GM12878 (cell line): ENCODE measurements at regions not wholly inside any gene's neighbourhood (a gene's known extent, or its start where the extent isn't known, plus 50 kb on each side); places are given as distances from the start of the nearest gene placed in this dataset.

Source experiments
- ATAC-seq: fragments of 200-7000 bp; cut with Tn5 transposase; 3 replicates; pipeline ENCODE4 v1.9.1; 2020; ENCODE audit warnings: mild to moderate bottlenecking, moderate library complexity
- BruUV-seq: library from RNA; stranded (reverse); fragments of 400-500 nt; replicated peaks from 2 replicates; lab custom pipeline; 2021; lab: Mats Ljungman, UMichigan
- CTCF ChIA-PET: fragments of 300-600 bp; sonication (Branson Sonifier 250); formaldehyde crosslinking; extraction: SDS; loops from one replicate; lab custom pipeline; 2021; ENCODE audit warnings: inconsistent platforms; lab: Yijun Ruan, JAX
- POLR2A ChIA-PET: fragments of 350-600 bp; formaldehyde crosslinking; extraction: SDS; loops from one replicate; lab custom pipeline; 2021; ENCODE audit warnings: inconsistent platforms; lab: Charles Lee
- RAD21 ChIA-PET: fragments of 300-600 bp; sonication (Branson Sonifier 250); formaldehyde crosslinking; loops from one replicate; lab custom pipeline; 2023; ENCODE audit warnings: antibody characterized with exemption; ENCODE audit not compliant: unreplicated experiment; lab: Charles Lee
- SMC1A ChIA-PET: fragments of 300-600 bp; sonication (Branson Sonifier 250); formaldehyde crosslinking; loops from one replicate; lab custom pipeline; 2023; ENCODE audit not compliant: unreplicated experiment, uncharacterized antibody; lab: Charles Lee
- DNase-seq: peaks from one replicate; pipeline ENCODE4 v3.0.0-alpha.2; 2011; ENCODE audit warnings: low read depth, low spot score
- FAIRE-seq: peaks from 3 replicates; lab custom pipeline; 2011; peaks lifted over from hg19 to GRCh38; lab: Jason Lieb, UNC
- H2AFZ ChIP-seq: 2 replicates; pipeline ENCODE4 v1.6.0; 2011; ENCODE audit warnings: low read depth, low read length, control low read depth; ENCODE audit not compliant: control insufficient read depth
- H3K27ac ChIP-seq: 2 replicates; pipeline ENCODE4 v1.5.1; 2011; ENCODE audit warnings: control low read depth; ENCODE audit not compliant: control insufficient read depth, insufficient read depth
- H3K27me3 ChIP-seq, 2 experiments: replicated peaks in 1 of 2; 2 replicates each; pipeline versions ENCODE4 v1.6.0 to v1.6.1; 2011; ENCODE audit warnings: low read length in 1 of 2; ENCODE audit not compliant: control insufficient read depth in 2 of 2, insufficient read depth in 2 of 2
- H3K36me3 ChIP-seq, 2 experiments: 2 replicates each; pipeline ENCODE4 v1.5.1; 2011; ENCODE audit warnings: low read length in 1 of 2; ENCODE audit not compliant: control insufficient read depth in 2 of 2, insufficient read depth in 2 of 2
- H3K4me1 ChIP-seq: 2 replicates; pipeline ENCODE4 v1.6.1; 2011; ENCODE audit warnings: mild to moderate bottlenecking, low read length, moderate library complexity, mixed read lengths; ENCODE audit not compliant: control insufficient read depth, insufficient read depth
- H3K4me2 ChIP-seq: 2 replicates; pipeline ENCODE4 v1.6.0; 2011; ENCODE audit warnings: control low read depth; ENCODE audit not compliant: control insufficient read depth, insufficient read depth
- H3K4me3 ChIP-seq: fragments of 200-600 bp; sonication (generic); 2 replicates; pipeline ENCODE4 v1.5.1; 2016
- H3K79me2 ChIP-seq: 2 replicates; pipeline ENCODE4 v1.6.0; 2011; ENCODE audit warnings: low read length; ENCODE audit not compliant: control insufficient read depth, insufficient read depth
- H3K9ac ChIP-seq: 2 replicates; pipeline ENCODE4 v1.8.0; 2011; ENCODE audit warnings: low read length, control low read depth, mixed read lengths; ENCODE audit not compliant: control insufficient read depth, insufficient read depth
- H3K9me3 ChIP-seq: replicated peaks from 3 replicates; pipeline ENCODE4 v1.5.1; 2011; ENCODE audit warnings: mild to moderate bottlenecking, low read length; ENCODE audit not compliant: control insufficient read depth, insufficient read depth
- H4K20me1 ChIP-seq: 2 replicates; pipeline ENCODE4 v1.6.0; 2011; ENCODE audit not compliant: control insufficient read depth, insufficient read depth
- BCL11A ChIP-seq: IDR thresholded peaks from 2 replicates; pipeline ENCODE4 v1.6.1; 2011; ENCODE audit warnings: low read depth, low read length
- ESRRA ChIP-seq: IDR thresholded peaks from 2 replicates; pipeline ENCODE4 v1.6.1; 2012; ENCODE audit warnings: mild to moderate bottlenecking, low read length, improper control_type of control experiment
- FOXK2 ChIP-seq: fragments of 450-650 bp; IDR thresholded peaks from 2 replicates; pipeline ENCODE4 v1.6.1; 2017; ENCODE audit warnings: mild to moderate bottlenecking, moderate library complexity
- GABPA ChIP-seq: IDR thresholded peaks from 2 replicates; pipeline ENCODE4 v1.6.1; 2014; ENCODE audit warnings: antibody characterized with exemption, low read depth, mild to moderate bottlenecking, inconsistent platforms
- KLF5 ChIP-seq: fragments of 450-650 bp; IDR thresholded peaks from 2 replicates; pipeline ENCODE4 v1.6.1; 2014; ENCODE audit warnings: mild to moderate bottlenecking; ENCODE audit not compliant: partially characterized antibody
- SREBF2 ChIP-seq: IDR thresholded peaks from 2 replicates; pipeline ENCODE4 v1.6.1; 2012; ENCODE audit warnings: mild to moderate bottlenecking, low read length
- SRF ChIP-seq, 2 experiments: IDR thresholded peaks; 2 replicates each; pipeline ENCODE4 v1.6.1; 2011; ENCODE audit warnings: low read depth in 2 of 2, low read length in 2 of 2, mild to moderate bottlenecking in 1 of 2, moderate library complexity in 1 of 2
- STAT1 ChIP-seq: fragments of 450-650 bp; conservative IDR thresholded peaks from 2 replicates; pipeline ENCODE4 v1.6.1; 2014; ENCODE audit warnings: antibody characterized with exemption, mild to moderate bottlenecking
- TCF7 ChIP-seq: IDR thresholded peaks from 2 replicates; pipeline ENCODE4 v1.6.1; 2014; ENCODE audit warnings: antibody characterized with exemption, borderline replicate concordance
- YY1 ChIP-seq: IDR thresholded peaks from 2 replicates; pipeline ENCODE4 v1.6.1; 2011; ENCODE audit warnings: low read depth, mild to moderate bottlenecking, low read length
- WGBS: methylation state at CpG from one replicate; pipeline ENCODE4 v1.1.6; 2016; ENCODE audit warnings: low lambda C conversion rate; ENCODE audit not compliant: insufficient replicate concordance, insufficient coverage; ENCODE audit errors: missing lambda C conversion rate; 5-methylcytosine and 5-hydroxymethylcytosine counted together
- in situ Hi-C: fragments of 300-500 bp; cut with MboI; formaldehyde crosslinking; loops from 9 replicates; pipeline ENCODE4 v1.14.3; 2018; ENCODE audit warnings: mixed read lengths
- intact Hi-C: fragments of 100-400 bp; cut with micrococcal nuclease; formaldehyde crosslinking; loops from one replicate; pipeline ENCODE4 v1.14.2; 2022; ENCODE audit not compliant: unreplicated experiment
- TF ChIP-seq, protein P1 (sequence below): fragments of 450-650 bp; IDR thresholded peaks from 2 replicates; pipeline ENCODE4 v1.6.1; 2016; ENCODE audit warnings: mild to moderate bottlenecking
- TF ChIP-seq, protein P2 (sequence below): IDR thresholded peaks from 2 replicates; pipeline ENCODE4 v1.6.1; 2011; ENCODE audit warnings: low read depth, mild to moderate bottlenecking, low read length, moderate library complexity, borderline replicate concordance; ENCODE audit errors: extremely low read depth
- TF ChIP-seq, protein P3 (sequence below): IDR thresholded peaks from 2 replicates; pipeline ENCODE4 v1.6.1; 2012; ENCODE audit warnings: improper control_type of control experiment, low read depth, low read length; ENCODE audit not compliant: insufficient replicate concordance
- TF ChIP-seq, protein P4 (sequence below): IDR thresholded peaks from 2 replicates; pipeline ENCODE4 v1.6.1; 2011; ENCODE audit warnings: mild to moderate bottlenecking, low read depth, low read length, moderate library complexity; ENCODE audit not compliant: insufficient replicate concordance
- TF ChIP-seq, protein P5 (sequence below): fragments of 450-650 bp; IDR thresholded peaks from 2 replicates; pipeline ENCODE4 v1.6.1; 2018; ENCODE audit warnings: mild to moderate bottlenecking, low read depth, moderate library complexity; ENCODE audit not compliant: partially characterized antibody

DNA sequence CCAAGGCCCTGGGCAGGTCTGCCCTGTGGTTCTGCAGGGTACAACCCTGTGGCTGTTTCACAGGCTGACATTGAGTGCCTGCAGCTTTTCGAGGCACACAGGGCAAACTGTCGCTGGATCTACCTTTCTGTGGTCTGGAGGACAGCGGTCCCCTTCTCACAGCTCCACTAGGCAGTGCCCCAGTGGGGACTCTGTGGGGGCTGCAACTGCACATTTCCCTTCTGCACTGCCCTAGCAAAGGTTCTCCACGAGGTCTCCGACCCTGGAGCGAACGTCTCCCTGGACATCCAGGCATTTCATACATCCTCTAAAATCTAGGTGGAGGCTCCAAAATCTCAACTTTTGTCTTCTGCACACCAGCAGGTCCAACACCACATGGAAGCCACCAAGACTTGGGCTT, 1645.2 kb upstream of the CDH6 start:
- ChIA-PET CTCF (no interaction called here), RAD21 (no interaction called here), POLR2A (no interaction called here), SMC1A (interaction anchor here (0.6 kb wide), 1 partner anchor 29 kb away, joined by 3 read pairs; no protein-coding TSS in a partner anchor)
- Histone ChIP-seq H3K4me1 (no peaks in the 10 kb centered on the region), H3K4me2 (no peak overlapping the region), H3K9me3 (no peaks in the 10 kb centered on the region), H3K79me2 (no peaks in the 10 kb centered on the region), H3K27ac (no peak overlapping the region), H4K20me1 (no peaks in the 10 kb centered on the region), H3K36me3 (no peaks in the 10 kb centered on the region), H3K9ac (no peak overlapping the region), H3K4me3 (no peak overlapping the region), H2AFZ (no peak overlapping the region), H3K27me3 (no peaks in the 10 kb centered on the region)
- WGBS, result 50% methylated on average over 7 of the region's 7 CpGs
- ATAC-seq (no peak), FAIRE-seq (no peak), DNase-seq (no peak)
- in situ Hi-C loops, result no loop called here
- intact Hi-C loops, result no loop called here
- no TSS peak for BruUV-seq
- TF ChIP-seq BCL11A, result no peak
- TF ChIP-seq KLF5, result no peak
- TF ChIP-seq ESRRA, result no peak
- TF ChIP-seq, protein P1, sequence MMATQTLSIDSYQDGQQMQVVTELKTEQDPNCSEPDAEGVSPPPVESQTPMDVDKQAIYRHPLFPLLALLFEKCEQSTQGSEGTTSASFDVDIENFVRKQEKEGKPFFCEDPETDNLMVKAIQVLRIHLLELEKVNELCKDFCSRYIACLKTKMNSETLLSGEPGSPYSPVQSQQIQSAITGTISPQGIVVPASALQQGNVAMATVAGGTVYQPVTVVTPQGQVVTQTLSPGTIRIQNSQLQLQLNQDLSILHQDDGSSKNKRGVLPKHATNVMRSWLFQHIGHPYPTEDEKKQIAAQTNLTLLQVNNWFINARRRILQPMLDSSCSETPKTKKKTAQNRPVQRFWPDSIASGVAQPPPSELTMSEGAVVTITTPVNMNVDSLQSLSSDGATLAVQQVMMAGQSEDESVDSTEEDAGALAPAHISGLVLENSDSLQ, result no peak
- TF ChIP-seq FOXK2, result no peak
- TF ChIP-seq SRF (IDR thresholded peaks at IDR 0.05; ENCODE audit: low read depth in 2 of 2, low read length in 2 of 2), result no peak
- TF ChIP-seq TCF7, result no peak
- TF ChIP-seq SREBF2, result no peak
- no peak for TF ChIP-seq YY1
- TF ChIP-seq, protein P2, sequence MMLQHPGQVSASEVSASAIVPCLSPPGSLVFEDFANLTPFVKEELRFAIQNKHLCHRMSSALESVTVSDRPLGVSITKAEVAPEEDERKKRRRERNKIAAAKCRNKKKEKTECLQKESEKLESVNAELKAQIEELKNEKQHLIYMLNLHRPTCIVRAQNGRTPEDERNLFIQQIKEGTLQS, result no peak
- TF ChIP-seq STAT1, result no peak
- TF ChIP-seq, protein P3, sequence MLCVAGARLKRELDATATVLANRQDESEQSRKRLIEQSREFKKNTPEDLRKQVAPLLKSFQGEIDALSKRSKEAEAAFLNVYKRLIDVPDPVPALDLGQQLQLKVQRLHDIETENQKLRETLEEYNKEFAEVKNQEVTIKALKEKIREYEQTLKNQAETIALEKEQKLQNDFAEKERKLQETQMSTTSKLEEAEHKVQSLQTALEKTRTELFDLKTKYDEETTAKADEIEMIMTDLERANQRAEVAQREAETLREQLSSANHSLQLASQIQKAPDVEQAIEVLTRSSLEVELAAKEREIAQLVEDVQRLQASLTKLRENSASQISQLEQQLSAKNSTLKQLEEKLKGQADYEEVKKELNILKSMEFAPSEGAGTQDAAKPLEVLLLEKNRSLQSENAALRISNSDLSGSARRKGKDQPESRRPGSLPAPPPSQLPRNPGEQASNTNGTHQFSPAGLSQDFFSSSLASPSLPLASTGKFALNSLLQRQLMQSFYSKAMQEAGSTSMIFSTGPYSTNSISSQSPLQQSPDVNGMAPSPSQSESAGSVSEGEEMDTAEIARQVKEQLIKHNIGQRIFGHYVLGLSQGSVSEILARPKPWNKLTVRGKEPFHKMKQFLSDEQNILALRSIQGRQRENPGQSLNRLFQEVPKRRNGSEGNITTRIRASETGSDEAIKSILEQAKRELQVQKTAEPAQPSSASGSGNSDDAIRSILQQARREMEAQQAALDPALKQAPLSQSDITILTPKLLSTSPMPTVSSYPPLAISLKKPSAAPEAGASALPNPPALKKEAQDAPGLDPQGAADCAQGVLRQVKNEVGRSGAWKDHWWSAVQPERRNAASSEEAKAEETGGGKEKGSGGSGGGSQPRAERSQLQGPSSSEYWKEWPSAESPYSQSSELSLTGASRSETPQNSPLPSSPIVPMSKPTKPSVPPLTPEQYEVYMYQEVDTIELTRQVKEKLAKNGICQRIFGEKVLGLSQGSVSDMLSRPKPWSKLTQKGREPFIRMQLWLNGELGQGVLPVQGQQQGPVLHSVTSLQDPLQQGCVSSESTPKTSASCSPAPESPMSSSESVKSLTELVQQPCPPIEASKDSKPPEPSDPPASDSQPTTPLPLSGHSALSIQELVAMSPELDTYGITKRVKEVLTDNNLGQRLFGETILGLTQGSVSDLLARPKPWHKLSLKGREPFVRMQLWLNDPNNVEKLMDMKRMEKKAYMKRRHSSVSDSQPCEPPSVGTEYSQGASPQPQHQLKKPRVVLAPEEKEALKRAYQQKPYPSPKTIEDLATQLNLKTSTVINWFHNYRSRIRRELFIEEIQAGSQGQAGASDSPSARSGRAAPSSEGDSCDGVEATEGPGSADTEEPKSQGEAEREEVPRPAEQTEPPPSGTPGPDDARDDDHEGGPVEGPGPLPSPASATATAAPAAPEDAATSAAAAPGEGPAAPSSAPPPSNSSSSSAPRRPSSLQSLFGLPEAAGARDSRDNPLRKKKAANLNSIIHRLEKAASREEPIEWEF, result no peak
- TF ChIP-seq, protein P4, sequence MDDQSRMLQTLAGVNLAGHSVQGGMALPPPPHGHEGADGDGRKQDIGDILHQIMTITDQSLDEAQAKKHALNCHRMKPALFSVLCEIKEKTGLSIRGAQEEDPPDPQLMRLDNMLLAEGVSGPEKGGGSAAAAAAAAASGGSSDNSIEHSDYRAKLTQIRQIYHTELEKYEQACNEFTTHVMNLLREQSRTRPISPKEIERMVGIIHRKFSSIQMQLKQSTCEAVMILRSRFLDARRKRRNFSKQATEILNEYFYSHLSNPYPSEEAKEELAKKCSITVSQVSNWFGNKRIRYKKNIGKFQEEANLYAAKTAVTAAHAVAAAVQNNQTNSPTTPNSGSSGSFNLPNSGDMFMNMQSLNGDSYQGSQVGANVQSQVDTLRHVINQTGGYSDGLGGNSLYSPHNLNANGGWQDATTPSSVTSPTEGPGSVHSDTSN, result no peak
- TF ChIP-seq, protein P5, sequence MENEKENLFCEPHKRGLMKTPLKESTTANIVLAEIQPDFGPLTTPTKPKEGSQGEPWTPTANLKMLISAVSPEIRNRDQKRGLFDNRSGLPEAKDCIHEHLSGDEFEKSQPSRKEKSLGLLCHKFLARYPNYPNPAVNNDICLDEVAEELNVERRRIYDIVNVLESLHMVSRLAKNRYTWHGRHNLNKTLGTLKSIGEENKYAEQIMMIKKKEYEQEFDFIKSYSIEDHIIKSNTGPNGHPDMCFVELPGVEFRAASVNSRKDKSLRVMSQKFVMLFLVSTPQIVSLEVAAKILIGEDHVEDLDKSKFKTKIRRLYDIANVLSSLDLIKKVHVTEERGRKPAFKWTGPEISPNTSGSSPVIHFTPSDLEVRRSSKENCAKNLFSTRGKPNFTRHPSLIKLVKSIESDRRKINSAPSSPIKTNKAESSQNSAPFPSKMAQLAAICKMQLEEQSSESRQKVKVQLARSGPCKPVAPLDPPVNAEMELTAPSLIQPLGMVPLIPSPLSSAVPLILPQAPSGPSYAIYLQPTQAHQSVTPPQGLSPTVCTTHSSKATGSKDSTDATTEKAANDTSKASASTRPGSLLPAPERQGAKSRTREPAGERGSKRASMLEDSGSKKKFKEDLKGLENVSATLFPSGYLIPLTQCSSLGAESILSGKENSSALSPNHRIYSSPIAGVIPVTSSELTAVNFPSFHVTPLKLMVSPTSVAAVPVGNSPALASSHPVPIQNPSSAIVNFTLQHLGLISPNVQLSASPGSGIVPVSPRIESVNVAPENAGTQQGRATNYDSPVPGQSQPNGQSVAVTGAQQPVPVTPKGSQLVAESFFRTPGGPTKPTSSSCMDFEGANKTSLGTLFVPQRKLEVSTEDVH, result no peak
- no peak for TF ChIP-seq GABPA
